ENCODE measurements at regions not wholly inside any gene's neighbourhood (a gene's known extent, or its start where the extent isn't known, plus 50 kb on each side); places are given as distances from the start of the nearest gene placed in this dataset.

DNA sequence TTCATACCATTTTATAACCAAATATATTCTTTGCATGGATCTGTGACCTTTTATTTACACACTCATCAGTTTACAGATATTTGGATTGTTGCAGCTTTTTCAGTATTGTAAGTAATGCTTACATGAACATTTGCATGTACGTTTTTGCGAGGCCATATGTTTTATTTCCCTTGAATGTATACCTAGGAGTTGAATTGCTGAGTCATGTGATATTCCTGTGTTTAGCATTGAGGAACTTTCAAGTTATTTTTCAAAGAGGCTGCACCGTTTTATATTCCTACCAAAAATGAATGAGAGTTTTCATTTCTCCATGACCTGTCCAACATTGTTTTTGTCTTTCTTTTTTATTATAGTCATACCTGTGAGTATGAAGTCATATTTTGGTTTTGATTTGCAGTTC lies 392.1 kb downstream of the CNTNAP4 start:
- TF ChIP-seq, protein P1, sequence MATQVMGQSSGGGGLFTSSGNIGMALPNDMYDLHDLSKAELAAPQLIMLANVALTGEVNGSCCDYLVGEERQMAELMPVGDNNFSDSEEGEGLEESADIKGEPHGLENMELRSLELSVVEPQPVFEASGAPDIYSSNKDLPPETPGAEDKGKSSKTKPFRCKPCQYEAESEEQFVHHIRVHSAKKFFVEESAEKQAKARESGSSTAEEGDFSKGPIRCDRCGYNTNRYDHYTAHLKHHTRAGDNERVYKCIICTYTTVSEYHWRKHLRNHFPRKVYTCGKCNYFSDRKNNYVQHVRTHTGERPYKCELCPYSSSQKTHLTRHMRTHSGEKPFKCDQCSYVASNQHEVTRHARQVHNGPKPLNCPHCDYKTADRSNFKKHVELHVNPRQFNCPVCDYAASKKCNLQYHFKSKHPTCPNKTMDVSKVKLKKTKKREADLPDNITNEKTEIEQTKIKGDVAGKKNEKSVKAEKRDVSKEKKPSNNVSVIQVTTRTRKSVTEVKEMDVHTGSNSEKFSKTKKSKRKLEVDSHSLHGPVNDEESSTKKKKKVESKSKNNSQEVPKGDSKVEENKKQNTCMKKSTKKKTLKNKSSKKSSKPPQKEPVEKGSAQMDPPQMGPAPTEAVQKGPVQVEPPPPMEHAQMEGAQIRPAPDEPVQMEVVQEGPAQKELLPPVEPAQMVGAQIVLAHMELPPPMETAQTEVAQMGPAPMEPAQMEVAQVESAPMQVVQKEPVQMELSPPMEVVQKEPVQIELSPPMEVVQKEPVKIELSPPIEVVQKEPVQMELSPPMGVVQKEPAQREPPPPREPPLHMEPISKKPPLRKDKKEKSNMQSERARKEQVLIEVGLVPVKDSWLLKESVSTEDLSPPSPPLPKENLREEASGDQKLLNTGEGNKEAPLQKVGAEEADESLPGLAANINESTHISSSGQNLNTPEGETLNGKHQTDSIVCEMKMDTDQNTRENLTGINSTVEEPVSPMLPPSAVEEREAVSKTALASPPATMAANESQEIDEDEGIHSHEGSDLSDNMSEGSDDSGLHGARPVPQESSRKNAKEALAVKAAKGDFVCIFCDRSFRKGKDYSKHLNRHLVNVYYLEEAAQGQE (IDR thresholded peaks at IDR 0.05; ENCODE audit: insufficient read depth in 1 of 2, low read depth in 2 of 2, low read length in 2 of 2), result no peak
- TF ChIP-seq TAF1 (IDR thresholded peaks at IDR 0.05; ENCODE audit: borderline replicate concordance, insufficient read depth, low read length), result no peak
- no peak for TF ChIP-seq FOXP2 (optimal IDR thresholded peaks at IDR 0.05; ENCODE audit: borderline replicate concordance, extremely low read depth, extremely low read length, insufficient read depth)
- TF ChIP-seq POLR2AphosphoS5 (IDR thresholded peaks at IDR 0.05; ENCODE audit: low read depth, low read length), result no peak
- TF ChIP-seq SIN3A (IDR thresholded peaks at IDR 0.05; ENCODE audit: borderline replicate concordance, insufficient read depth, low read length), result no peak

DNA sequence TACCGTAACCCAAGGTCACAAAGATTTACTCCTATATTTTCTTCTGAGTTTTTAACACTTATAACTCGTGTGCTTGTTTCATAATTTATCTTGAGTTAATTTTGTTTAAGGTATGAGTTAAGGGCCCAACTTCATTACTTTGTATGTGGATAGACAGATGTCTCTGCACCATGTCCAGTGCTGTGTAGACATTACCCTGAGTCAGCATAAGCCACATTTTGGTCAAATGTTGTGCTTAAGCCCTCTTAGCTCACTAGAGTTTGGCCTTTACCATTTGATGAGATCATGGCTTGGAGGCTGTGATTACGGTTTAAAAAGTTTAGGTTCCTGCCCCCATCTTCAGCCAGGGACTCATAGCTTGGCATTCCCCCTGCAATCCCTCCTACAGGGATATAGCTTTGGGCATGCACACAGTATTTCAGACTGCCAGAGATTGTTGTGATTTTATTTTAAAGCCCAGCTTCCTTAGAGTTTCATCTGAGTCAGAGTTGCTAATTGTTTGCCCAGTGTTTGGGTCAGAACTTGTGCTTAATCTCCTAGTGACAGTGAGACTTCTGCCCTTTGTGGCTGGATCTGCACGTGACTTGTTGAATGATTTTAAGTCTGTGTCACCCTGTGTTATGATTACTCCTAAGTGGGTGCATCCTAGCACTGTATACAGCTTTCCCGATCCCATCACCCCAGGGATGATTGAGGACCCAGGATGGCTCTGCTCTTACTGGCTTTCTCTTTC lies 393.1 kb downstream of the CNTNAP4 start:
- TF ChIP-seq TAF1 (IDR thresholded peaks at IDR 0.05; ENCODE audit: borderline replicate concordance, insufficient read depth, low read length) (no peak), FOXP2 (optimal IDR thresholded peaks at IDR 0.05; ENCODE audit: borderline replicate concordance, extremely low read depth, extremely low read length, insufficient read depth) (no peak), SIN3A (IDR thresholded peaks at IDR 0.05; ENCODE audit: borderline replicate concordance, insufficient read depth, low read length) (no peak), POLR2AphosphoS5 (IDR thresholded peaks at IDR 0.05; ENCODE audit: low read depth, low read length) (no peak)
- TF ChIP-seq, protein P1 (IDR thresholded peaks at IDR 0.05; ENCODE audit: insufficient read depth in 1 of 2, low read depth in 2 of 2, low read length in 2 of 2), result no peak

DNA sequence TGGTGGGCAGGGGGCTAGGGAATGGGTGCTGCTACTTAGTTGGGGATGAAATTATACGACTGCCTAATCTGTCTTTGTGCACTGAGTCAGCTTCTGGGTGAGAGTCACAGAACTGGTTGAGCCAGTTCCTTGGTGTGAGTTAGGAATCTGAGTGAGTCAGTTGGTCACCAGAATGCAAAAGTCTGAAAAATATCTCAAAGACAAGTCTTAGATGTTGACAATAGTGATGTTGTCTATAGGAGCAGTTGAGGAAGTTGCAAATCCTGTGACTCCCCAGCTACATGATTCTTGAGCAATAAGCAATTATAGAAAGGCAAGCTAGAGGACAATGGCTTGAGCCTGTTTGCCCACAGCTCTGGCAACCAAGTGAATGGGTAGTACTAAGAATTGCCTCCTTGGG lies 399.2 kb downstream of the CNTNAP4 start:
- TF ChIP-seq POLR2AphosphoS5 (IDR thresholded peaks at IDR 0.05; ENCODE audit: low read depth, low read length), result no peak
- no peak for TF ChIP-seq FOXP2 (optimal IDR thresholded peaks at IDR 0.05; ENCODE audit: borderline replicate concordance, extremely low read depth, extremely low read length, insufficient read depth)
- no peak for TF ChIP-seq SIN3A (IDR thresholded peaks at IDR 0.05; ENCODE audit: borderline replicate concordance, insufficient read depth, low read length)
- TF ChIP-seq, protein P1 (IDR thresholded peaks at IDR 0.05; ENCODE audit: insufficient read depth in 1 of 2, low read depth in 2 of 2, low read length in 2 of 2), result no peak

DNA sequence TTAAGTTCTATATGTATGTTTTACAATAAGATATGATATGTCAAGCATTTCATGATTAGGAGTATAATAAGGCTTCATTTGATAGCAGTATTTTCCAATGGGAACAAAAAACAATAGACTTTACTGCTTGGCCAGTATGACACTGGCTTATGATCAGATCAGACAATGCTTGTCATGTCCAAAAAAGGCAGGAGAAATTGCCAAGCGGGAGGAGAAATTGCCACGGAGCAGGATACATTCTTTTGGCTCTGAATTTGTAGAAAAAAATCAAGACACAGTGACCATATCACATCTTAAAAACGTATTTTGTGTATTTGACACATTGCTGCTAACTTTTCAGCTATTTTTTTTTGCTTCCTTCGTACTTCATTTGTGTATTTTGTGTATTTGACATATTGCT lies 404.1 kb downstream of the CNTNAP4 start:
- TF ChIP-seq POLR2AphosphoS5 (IDR thresholded peaks at IDR 0.05; ENCODE audit: low read depth, low read length) (no peak), SIN3A (IDR thresholded peaks at IDR 0.05; ENCODE audit: borderline replicate concordance, insufficient read depth, low read length) (no peak), TAF1 (IDR thresholded peaks at IDR 0.05; ENCODE audit: borderline replicate concordance, insufficient read depth, low read length) (no peak), FOXP2 (optimal IDR thresholded peaks at IDR 0.05; ENCODE audit: borderline replicate concordance, extremely low read depth, extremely low read length, insufficient read depth) (no peak)
- TF ChIP-seq, protein P1 (IDR thresholded peaks at IDR 0.05; ENCODE audit: insufficient read depth in 1 of 2, low read depth in 2 of 2, low read length in 2 of 2), result no peak
